Caki2 (cell line): ENCODE measurements at regions not wholly inside any gene's neighbourhood (a gene's known extent, or its start where the extent isn't known, plus 50 kb on each side); places are given as distances from the start of the nearest gene placed in this dataset.
A peak's percentile ranks its signal among the peaks of the same experiment; 100 is the strongest.
"Not testable (repeated sequence)": the region's sequence is repeated elsewhere in the genome, so short reads cannot be mapped to it uniquely, and the experiment has no call there.

Experiments used
- DNase-seq: peaks from one replicate; pipeline ENCODE4 v3.0.0-alpha.2; 2015; ENCODE audit warnings: low read depth
- in situ Hi-C: cut with HindIII; loops from 2 replicates; pipeline ENCODE4 v1.10.0; 2016; ENCODE audit warnings: low sequenced_read_pairs, low pct_unique_long_range_greater_than_20kb, mixed read lengths

DNA sequence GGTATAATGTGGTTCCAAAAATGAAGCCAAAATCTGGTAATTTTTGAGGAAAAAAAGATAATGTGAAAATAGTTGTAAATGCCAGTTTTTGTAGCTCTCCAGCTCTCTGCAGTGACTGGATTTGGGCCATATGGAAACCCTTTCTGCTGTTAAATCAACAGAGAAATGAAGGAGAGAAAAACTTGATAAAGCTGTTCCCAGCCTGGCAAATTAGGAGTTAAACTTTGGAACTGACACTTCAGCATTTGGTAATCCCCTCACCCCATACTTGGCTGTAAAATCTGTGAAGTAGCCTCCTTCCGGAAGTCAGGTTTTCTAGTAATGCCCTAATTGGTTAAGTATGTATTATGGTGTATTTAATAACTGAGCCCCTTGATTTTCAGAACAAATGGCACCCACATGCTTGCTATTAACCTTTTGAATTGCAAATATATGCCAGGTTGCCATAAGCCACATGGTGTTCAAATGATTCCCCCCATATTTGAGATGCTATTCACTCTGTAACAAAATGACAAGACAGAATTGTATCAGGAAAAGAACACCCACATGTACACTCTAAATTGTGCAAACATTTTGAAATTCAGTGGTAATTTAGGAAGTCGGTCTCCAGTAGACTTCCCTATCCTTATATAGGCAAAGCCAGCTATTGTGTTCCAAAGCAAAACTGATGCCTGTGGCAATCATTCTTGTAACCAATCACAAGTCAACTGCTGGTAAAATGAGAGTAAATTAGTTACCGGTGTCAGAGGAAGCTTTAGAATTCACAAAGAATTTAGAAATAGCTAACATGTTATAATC lies 96.3 kb upstream of the ADAMTS3 start:
- DNase-seq = no peak

DNA sequence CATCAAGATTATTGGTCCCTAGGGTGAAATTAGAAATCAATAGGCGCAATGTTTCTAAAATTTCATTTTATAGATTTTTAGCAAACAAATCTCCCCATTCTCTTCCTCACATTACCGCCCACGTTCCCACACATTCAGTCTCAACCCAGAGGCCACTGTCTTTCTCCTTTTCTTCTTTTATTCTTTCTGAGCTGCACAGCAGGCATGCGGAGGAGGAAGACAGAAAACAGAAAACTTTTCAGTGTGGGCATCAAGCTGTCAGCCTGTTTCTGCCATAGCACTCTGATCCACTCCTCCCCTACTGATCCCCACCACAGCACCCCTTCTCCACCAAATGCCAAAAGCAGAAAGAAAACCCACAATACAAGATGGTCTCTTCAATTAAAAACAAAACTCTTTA lies 94.8 kb upstream of the ADAMTS3 start:
- no peak for DNase-seq
- in situ Hi-C loops = no loop called here

More for the DNA sequence above, 96.3 kb upstream of the ADAMTS3 start:
- in situ Hi-C loops = no loop called here

DNA sequence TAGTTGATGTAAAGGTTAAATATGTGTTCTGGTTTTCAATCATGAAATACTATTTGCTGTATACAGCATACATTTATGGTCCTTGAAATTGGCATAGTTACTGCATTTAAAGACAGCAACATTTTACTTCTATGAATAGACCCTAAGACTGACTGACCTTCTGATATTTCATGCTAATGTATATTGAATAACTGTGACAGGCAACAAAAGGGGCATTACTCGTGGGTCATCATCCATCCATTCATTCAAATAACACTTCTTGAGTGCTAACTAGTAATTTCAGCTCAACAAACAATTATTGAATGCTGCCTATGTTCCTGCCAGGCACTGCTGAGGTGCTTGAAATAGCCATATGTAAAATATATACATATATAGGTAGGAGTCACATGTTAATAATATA lies 92.8 kb upstream of the ADAMTS3 start:
- DNase-seq = no peak
- in situ Hi-C loops = no loop called here

DNA sequence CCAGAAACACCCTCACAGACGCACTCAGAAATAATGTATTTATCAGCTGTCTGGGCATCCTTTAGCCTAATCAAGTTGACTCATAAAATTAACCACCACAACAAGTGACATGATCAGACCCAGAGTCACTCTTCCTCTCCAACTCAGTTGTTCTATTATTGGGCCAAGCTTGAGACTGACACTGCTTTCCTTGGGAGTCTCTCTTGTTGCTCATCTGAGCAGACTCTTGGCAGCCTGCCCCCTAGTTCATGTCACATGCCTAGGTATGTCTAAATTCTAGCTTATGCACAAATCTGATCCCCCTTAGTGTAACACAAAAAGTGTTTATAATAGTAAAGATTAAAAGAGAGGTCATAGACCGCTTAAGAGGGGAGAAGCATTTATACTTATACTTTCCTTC lies 72.6 kb upstream of the ADAMTS3 start:
- in situ Hi-C loops = no loop called here
- no peak for DNase-seq

DNA sequence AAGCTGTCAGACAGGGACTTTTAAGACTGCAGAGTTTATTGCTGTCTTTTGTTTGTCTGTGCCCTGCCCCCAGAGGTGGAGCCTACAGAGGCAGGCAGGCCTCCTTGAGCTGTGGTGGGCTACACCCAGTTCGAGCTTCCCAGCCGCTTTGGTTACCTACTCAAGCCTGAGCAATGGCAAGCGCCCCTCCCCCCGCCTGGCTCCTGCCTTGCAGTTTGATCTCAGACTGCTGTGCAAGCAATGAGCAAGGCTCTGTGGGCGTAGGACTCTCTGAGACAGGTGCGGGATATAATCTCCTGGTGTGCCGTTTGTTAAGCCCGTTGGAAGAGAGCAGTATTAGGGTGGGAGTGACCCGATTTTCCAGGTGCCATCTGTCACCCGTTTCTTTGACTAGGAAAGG lies 67.8 kb upstream of the ADAMTS3 start:
- in situ Hi-C loops = not testable (repeated sequence)

DNA sequence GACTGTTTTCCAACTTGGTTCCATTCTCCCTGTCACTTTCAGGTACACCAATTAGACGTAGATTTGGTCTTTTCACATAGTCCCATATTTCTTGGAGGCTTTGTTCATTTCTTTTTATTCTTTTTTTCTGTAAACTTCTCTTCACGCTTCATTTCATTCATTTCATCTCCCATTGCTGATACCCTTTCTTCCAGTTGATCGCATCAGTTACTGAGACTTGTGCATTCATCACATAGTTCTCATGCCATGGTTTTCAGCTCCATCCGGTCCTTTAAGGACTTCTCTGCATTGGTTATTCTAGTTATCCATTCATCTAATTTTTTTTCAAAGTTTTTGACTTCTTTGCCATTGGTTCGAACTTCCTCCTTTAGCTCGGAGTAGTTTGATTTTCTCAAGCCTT lies 66.9 kb upstream of the ADAMTS3 start:
- DNase-seq, in situ Hi-C loops: not testable (repeated sequence)

More for the DNA sequence above, 67.8 kb upstream of the ADAMTS3 start:
- DNase-seq = not testable (repeated sequence)

DNA sequence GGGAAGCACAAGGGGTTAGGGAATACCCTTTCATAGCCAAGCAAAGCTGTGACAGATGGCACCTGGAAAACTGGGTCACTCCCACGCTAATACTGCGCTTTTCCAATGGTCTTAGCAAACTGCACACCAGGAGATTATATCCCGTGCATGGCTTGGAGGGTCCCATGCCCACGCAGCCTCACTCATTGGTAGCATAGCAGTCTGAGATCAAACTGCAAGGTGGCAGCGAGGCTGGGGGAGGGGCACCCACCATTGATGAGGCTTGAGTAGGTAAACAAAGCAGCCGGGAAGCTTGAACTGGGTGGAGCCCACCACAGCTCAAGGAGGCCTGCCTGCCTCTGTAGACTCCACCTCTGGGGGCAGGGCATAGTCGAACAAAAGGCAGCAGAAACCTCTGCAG lies 63.2 kb upstream of the ADAMTS3 start:
- DNase-seq, in situ Hi-C loops: not testable (repeated sequence)

DNA sequence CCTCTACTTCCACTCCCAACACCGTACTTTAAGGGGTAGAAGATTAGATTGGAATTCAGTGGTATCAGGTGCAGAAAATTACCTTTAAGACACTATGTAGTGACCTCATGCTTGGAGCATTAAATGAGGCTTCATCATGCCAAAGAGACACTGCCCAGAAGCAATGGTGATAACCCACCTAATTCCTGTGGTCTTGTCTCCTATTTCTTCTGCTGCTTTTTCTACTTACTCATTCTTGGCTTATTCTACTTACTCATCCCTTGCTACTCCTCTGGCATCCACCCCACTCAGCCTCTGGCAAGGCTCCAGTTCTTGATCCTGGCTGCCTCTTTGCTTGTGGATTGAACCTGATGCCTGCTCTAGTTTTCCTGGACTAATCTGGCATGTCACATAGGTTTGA lies 62.3 kb upstream of the ADAMTS3 start:
- in situ Hi-C loops = no loop called here
- DNase-seq = peak; percentile 84

DNA sequence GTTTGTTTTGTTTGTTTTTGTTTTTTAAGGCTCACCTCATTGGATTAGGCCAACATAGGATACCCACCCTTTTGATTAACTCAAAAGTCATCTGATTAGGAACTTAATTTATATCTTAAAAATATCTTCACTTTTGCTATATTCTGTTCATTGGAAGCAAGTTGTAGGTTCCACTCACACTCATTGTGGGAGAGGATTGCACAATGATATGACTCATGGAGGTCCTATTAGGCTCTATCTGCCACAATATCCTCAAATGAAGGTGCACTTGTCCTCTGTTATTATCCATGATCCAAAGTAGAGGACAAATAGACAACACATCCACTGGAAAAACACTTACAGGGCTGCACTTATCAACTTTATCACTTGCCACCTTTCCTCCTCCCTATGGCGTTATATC lies 60.5 kb upstream of the ADAMTS3 start:
- no peak for DNase-seq
- in situ Hi-C loops = no loop called here

DNA sequence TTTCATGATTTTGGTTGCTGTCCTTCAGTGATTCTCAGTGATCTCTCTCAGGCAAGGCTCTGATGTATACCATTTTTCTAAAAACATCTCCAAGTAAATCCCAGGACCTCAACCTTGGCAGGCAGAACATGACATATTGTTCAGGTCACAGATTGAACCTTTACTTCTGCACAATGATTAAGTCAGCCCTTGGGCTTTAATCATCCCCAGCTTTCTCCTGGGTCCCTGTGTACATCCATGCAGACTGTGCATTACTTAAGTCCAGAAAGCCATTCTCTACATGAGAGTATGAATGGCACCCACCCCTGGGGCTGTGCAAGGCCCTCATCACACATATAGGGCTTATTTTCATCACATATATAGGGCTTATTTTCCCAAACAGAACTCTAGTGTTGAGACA lies 58.7 kb upstream of the ADAMTS3 start:
- in situ Hi-C loops = no loop called here
- no peak for DNase-seq
